ENCODE measurements at regions not wholly inside any gene's neighbourhood (a gene's known extent, or its start where the extent isn't known, plus 50 kb on each side); places are given as distances from the start of the nearest gene placed in this dataset.
A peak's percentile ranks its signal among the peaks of the same experiment; 100 is the strongest.

- no peak for DNase-seq (ENCODE audit: low read depth)
- TF ChIP-seq CTCF (conservative IDR thresholded peaks at IDR 0.05; ENCODE audit: low read depth, low read length): no peak
- H3K4me3 ChIP-seq (ENCODE audit: low read depth, low read length): no peak overlapping the region
These were observed 192.9 kb upstream of the TBL1X start for GRCh38 chrX:9271789-9272525.

- DNase-seq (ENCODE audit: low read depth): no peak
- H3K4me3 ChIP-seq (ENCODE audit: low read depth, low read length): no peak overlapping the region
- no peak for TF ChIP-seq CTCF (conservative IDR thresholded peaks at IDR 0.05; ENCODE audit: low read depth, low read length)
These were observed 191.1 kb upstream of the TBL1X start for GRCh38 chrX:9273744-9274143.

GRCh38 chrX:9278475-9279233 is 186.2 kb upstream of the TBL1X start:
- TF ChIP-seq CTCF (conservative IDR thresholded peaks at IDR 0.05; ENCODE audit: low read depth, low read length): no peak
- DNase-seq (ENCODE audit: low read depth): peak; percentile 47
- H3K4me3 ChIP-seq (ENCODE audit: low read depth, low read length): peak overlapping the region; percentile 43

- peak; percentile 74 for DNase-seq (ENCODE audit: low read depth)
- no peak for TF ChIP-seq CTCF (conservative IDR thresholded peaks at IDR 0.05; ENCODE audit: low read depth, low read length)
- H3K4me3 ChIP-seq (ENCODE audit: low read depth, low read length): peak overlapping the region; percentile 43
These were observed 185.7 kb upstream of the TBL1X start for GRCh38 chrX:9279234-9279544.

- no peak for DNase-seq (ENCODE audit: low read depth)
- H3K4me3 ChIP-seq (ENCODE audit: low read depth, low read length): no peak overlapping the region
- TF ChIP-seq CTCF (conservative IDR thresholded peaks at IDR 0.05; ENCODE audit: low read depth, low read length): no peak
These were observed 184.0 kb upstream of the TBL1X start for GRCh38 chrX:9280831-9281230.

GRCh38 chrX:9282325-9282724 is 182.5 kb upstream of the TBL1X start:
- H3K4me3 ChIP-seq (ENCODE audit: low read depth, low read length): no peak overlapping the region
- TF ChIP-seq CTCF (conservative IDR thresholded peaks at IDR 0.05; ENCODE audit: low read depth, low read length): no peak
- DNase-seq (ENCODE audit: low read depth): no peak

- TF ChIP-seq CTCF (conservative IDR thresholded peaks at IDR 0.05; ENCODE audit: low read depth, low read length): no peak
These were observed 179.5 kb upstream of the TBL1X start for GRCh38 chrX:9285342-9285771.

More at GRCh38 chrX:9285342-9285771, 179.5 kb upstream of the TBL1X start:
- no peak for DNase-seq (ENCODE audit: low read depth)
- H3K4me3 ChIP-seq (ENCODE audit: low read depth, low read length): no peak overlapping the region

Data from choroid plexus epithelial cell (primary cell).